GM18502 (cell line): ENCODE measurements at regions not wholly inside any gene's neighbourhood (a gene's known extent, or its start where the extent isn't known, plus 50 kb on each side); places are given as distances from the start of the nearest gene placed in this dataset.
"Not testable (repeated sequence)": the region's sequence is repeated elsewhere in the genome, so short reads cannot be mapped to it uniquely, and the experiment has no call there.

Experiments
- ATAC-seq: cut with Tn5 transposase; IDR thresholded peaks from one replicate; pipeline ENCODE4 v1.9.1; 2021; ENCODE audit warnings: mild to moderate bottlenecking; ENCODE audit not compliant: unreplicated experiment, poor library complexity

- no peak for ATAC-seq
These were observed 91.6 kb downstream of the PRL start for GRCh38 chr6:22205266-22205665.

GRCh38 chr6:22206106-22206505 is 90.7 kb downstream of the PRL start:
- ATAC-seq: no peak

DNA sequence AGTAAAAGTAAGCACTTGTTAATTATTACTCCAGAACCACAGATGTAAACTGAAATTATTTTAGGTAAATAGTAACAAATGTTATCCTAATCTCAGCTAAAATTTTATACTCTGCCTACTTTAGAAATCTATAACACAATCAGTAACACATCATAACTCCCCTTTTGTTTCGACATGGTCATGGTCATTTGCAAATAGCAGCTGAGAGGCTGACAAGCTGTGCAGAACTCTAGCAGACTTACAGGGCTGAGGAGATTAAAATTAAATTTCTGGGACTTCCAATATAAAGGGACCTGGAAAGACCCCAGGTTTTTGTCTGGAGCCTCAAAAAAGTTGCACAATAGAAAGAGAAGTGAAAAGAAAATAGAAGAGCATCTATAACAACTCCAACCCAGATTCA is 88.8 kb downstream of the PRL start:
- no peak for ATAC-seq

GRCh38 chr6:22214314-22214713 is 82.5 kb downstream of the PRL start:
- no peak for ATAC-seq

DNA sequence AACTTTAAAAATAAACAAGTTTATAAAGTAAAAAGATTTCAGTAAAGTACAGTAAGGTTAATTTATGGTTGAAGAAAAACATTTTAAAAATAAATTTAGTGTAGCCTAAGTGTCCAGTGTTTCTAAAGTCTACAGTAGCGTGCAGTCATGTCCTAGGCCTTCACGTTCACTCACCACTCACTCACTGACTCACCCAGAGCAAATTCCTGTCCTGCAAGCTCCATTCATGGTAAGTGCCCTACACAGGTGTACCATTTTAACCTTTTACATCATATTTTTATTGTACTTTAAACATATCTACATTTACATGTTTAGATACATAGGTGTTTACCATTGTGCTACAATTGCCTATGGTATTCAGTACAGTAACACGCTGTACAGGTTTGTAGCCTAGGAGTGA is 81.4 kb downstream of the PRL start:
- not testable (repeated sequence) for ATAC-seq

DNA sequence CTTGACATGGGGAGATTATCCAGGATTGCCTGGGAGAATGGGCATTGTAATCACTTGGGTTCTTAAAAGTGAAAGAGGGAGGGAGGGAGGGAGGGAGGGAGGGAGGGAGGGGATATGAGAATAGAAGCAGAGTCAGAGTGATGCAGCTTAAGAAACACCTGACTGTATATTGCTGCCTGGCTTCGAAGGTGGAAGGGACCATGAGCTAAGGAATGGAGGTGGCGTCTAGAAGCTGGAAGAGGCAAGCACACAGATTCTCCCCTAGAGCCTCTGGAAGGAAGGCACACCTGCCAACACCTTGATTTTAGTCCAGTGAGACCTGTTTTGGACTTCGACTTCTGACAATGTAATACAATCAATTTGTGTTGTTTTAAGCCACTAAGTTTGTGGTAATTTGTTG is 78.4 kb downstream of the PRL start:
- no peak for ATAC-seq

DNA sequence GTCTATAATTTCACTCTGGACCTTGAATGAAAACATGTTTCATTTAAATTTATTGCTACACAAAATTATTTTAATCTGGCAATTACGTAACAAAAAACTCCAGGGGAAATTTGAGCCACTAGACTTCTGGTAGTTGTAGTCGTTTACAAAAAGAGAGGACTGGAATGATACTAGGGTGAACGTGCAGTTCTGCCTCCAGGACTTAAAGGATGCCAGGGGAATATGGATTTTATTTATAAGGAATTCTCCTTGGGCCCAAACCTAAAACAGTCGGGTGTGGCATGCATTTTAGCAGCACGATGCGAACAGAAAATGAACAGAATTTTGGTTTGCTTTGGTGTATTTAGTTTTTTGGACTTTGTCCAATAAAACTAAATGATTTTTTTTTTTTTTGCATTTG is 76.9 kb downstream of the PRL start:
- ATAC-seq: no peak

DNA sequence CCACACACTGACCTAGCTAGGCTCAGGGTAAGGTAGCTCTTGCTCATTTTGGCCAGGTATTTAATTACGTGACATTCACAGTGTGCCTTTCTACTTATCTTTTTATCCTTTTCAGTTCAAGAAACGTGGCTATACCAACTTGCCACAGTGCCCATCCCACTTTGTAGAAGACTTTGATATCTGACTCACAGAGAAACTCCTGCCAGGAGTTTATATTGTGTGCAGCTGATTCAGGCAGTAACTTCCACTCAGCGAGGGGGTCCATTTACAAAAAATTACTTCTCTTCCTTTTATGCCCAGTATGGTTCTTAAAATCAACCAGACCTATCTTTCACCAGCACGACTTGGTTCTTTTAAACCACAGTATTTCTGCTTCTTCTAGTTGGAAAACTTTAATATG is 75.6 kb downstream of the PRL start:
- no peak for ATAC-seq

- ATAC-seq: no peak
These were observed 75.2 kb downstream of the PRL start for GRCh38 chr6:22221630-22222029.

- ATAC-seq: no peak
These were observed 74.4 kb downstream of the PRL start for GRCh38 chr6:22222469-22222868.

DNA sequence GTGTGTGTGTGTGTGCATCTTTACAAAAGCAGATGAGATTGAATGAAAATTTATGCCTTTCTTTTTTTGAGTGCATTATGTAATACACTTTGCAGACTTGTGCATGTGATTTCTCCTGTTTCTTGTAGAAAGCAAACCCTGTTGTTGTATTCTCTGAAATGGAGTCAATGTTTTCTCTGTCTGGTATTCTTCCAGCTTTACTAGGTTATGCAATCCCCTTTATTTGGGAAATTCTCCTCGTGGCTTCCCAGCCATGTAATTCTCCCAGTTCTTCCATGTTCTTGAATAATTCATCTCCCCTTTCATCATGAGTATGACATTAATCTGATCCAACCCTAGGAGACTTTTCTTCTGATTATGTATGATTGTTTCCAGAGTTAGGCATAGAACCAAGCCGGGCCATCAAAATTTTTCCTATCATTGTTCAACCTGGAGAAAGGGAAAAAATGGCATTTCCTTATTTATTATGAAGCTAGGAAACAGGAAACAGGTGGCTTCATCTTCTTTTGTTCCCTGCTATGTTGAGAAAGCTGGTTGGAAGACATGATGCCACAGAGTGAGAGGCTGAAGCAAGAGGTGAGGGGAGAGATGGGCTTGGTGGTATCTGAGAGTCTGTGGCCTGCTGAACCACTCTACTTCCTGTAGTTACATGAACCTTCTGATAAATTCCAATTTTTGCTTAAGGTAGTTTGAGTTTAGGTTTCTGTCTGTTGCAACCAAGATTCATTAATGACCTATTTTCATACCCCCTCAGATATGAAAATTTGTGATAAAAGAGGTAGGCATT is 68.8 kb downstream of the PRL start:
- ATAC-seq: no peak

GRCh38 chr6:22231050-22231449 is 65.8 kb downstream of the PRL start:
- ATAC-seq: no peak

- ATAC-seq: no peak
These were observed 65.2 kb downstream of the PRL start for GRCh38 chr6:22231616-22232015.

- ATAC-seq: no peak
These were observed 60.0 kb downstream of the PRL start for GRCh38 chr6:22236626-22237414.
